HCT116 (cell line): ENCODE measurements at regions not wholly inside any gene's neighbourhood (a gene's known extent, or its start where the extent isn't known, plus 50 kb on each side); places are given as distances from the start of the nearest gene placed in this dataset.

ENCODE experiments used
- EGR1 ChIP-seq: IDR thresholded peaks from 2 replicates; pipeline ENCODE4 v1.6.1; 2012; ENCODE audit warnings: low read depth
- EZH2 ChIP-seq: fragments of 200-600 bp; sonication (generic); IDR thresholded peaks from 2 replicates; pipeline ENCODE4 v1.6.1; 2017; ENCODE audit warnings: antibody characterized with exemption, mixed run types
- JUND ChIP-seq: IDR thresholded peaks from 2 replicates; pipeline ENCODE4 v1.6.1; 2012
- POLR2A ChIP-seq: IDR thresholded peaks from 2 replicates; pipeline ENCODE4 v1.7.0; 2011; ENCODE audit warnings: borderline replicate concordance; ENCODE audit not compliant: insufficient read depth, insufficient read length; ENCODE audit errors: extremely low read depth
- POLR2AphosphoS5 ChIP-seq: IDR thresholded peaks from 2 replicates; pipeline ENCODE4 v1.6.1; 2011; ENCODE audit warnings: mild to moderate bottlenecking, low read depth, low read length, moderate library complexity
- RAD21 ChIP-seq: IDR thresholded peaks from 2 replicates; pipeline ENCODE4 v1.6.1; 2012; ENCODE audit warnings: low read depth, mild to moderate bottlenecking
- SIN3A ChIP-seq: IDR thresholded peaks from 2 replicates; pipeline ENCODE4 v1.6.1; 2012; ENCODE audit warnings: low read depth
- SP1 ChIP-seq: IDR thresholded peaks from 2 replicates; pipeline ENCODE4 v1.6.1; 2012; ENCODE audit warnings: low read depth
- YY1 ChIP-seq: IDR thresholded peaks from 2 replicates; pipeline ENCODE4 v1.6.1; 2011; ENCODE audit warnings: low read length, low read depth, moderate library complexity, mild to moderate bottlenecking; ENCODE audit not compliant: insufficient replicate concordance; ENCODE audit errors: extremely low read depth
- TF ChIP-seq, protein P1 (sequence below), 3 experiments: fragments of 200-600 bp in 1 of 3; sonication (generic) in 1 of 3; IDR thresholded peaks in 2 of 3; conservative IDR thresholded peaks in 1 of 3; 2 replicates each; pipeline ENCODE4 v1.5.1; 2012 to 2017; ENCODE audit warnings: low read depth in 2 of 3, low read length in 2 of 3, antibody characterized with exemption in 1 of 3, borderline replicate concordance in 1 of 3, control low read depth in 1 of 3, mild to moderate bottlenecking in 1 of 3, mixed read lengths in 1 of 3, mixed run types in 1 of 3, moderate library complexity in 1 of 3; ENCODE audit not compliant: insufficient read depth in 1 of 3

DNA sequence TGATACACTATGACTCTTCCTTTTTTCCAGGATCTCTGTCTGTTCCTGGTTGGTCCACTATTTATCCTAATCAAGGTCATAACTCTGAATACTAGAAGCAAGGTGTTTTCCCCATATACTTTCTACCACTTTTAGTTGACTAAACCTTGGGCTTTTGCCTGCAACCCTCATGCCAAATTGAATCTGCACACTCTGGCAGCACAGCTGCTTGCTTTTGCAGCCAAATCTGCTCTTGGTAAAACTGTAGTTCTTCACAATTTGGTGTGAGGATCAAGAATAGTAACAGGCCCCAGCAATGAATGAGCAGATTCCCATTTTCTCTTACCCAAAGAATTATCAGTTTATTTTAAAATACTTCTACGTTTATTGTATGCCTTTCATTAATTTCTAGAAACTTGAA is 586.5 kb upstream of the CNTN5 start:
- TF ChIP-seq, protein P1, sequence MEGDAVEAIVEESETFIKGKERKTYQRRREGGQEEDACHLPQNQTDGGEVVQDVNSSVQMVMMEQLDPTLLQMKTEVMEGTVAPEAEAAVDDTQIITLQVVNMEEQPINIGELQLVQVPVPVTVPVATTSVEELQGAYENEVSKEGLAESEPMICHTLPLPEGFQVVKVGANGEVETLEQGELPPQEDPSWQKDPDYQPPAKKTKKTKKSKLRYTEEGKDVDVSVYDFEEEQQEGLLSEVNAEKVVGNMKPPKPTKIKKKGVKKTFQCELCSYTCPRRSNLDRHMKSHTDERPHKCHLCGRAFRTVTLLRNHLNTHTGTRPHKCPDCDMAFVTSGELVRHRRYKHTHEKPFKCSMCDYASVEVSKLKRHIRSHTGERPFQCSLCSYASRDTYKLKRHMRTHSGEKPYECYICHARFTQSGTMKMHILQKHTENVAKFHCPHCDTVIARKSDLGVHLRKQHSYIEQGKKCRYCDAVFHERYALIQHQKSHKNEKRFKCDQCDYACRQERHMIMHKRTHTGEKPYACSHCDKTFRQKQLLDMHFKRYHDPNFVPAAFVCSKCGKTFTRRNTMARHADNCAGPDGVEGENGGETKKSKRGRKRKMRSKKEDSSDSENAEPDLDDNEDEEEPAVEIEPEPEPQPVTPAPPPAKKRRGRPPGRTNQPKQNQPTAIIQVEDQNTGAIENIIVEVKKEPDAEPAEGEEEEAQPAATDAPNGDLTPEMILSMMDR (IDR thresholded peaks at IDR 0.05 in 2 of 3, conservative IDR thresholded peaks at IDR 0.05 in 1 of 3; ENCODE audit: borderline replicate concordance in 1 of 3, insufficient read depth in 1 of 3, low read depth in 2 of 3, low read length in 2 of 3), result no peak
- TF ChIP-seq EGR1, result no peak
- TF ChIP-seq YY1, result no peak
- no peak for TF ChIP-seq SIN3A
- no peak for TF ChIP-seq RAD21
- no peak for TF ChIP-seq EZH2
- TF ChIP-seq JUND, result no peak
- no peak for TF ChIP-seq POLR2A
- TF ChIP-seq SP1, result no peak
- no peak for TF ChIP-seq POLR2AphosphoS5
